NCI-H82 (cell line): ENCODE measurements at regions not wholly inside any gene's neighbourhood (a gene's known extent, or its start where the extent isn't known, plus 50 kb on each side); places are given as distances from the start of the nearest gene placed in this dataset.
"Not testable (repeated sequence)": the region's sequence is repeated elsewhere in the genome, so short reads cannot be mapped to it uniquely, and the experiment has no call there.

ENCODE experiments used
- DNase-seq: peaks from one replicate; lab custom pipeline; 2025; lab: John Stamatoyannopoulos, UW

DNA sequence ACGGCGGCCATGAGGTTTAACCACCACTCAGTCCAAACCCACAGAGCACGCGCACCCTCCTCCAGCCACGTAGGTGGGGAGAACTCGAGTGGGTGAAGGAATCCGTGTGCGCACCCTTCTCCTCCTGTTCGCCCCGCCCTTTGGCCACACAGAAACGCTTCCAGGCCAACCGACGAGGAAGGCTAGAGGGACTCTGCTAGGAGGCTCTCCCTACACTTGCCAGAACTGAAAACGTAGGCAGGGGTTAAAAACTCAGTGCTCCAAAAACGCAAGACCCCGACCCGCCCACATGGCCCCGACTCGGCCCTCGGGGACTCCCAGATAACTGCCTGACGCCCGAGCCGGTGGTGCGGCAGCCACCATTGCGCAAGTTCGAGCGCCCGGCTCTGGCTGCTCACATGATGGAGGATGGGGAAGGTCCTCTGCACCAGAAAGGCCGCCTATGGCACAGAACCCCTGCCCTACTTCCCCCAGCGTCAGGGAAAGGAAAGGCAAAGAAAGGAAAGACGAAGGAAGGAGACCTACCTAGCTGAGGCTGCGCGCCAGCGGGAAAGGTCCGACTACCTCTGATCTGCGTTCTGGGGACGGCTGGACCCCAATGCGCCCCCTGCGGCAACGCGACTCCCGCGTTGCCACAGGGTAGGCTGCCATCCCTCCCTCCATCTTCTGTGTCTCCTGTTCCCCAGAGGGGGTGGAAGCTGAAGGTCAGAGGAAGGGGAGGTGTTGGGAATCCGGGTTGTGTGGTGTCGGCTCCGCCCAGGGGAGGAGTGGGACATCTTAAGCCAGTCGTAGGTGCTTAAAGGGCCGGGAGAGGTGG, 201.9 kb upstream of the AGTR2 start:
- DNase-seq, result peak; percentile 89

GRCh38 chrX:115970718-115971117, 199.8 kb upstream of the AGTR2 start:
- DNase-seq, result no peak

- DNase-seq, result no peak
These were observed 197.8 kb upstream of the AGTR2 start for GRCh38 chrX:115972717-115973116.

- no peak for DNase-seq
These were observed 192.5 kb upstream of the AGTR2 start for GRCh38 chrX:115978068-115978467.

- not testable (repeated sequence) for DNase-seq
These were observed 187.4 kb upstream of the AGTR2 start for GRCh38 chrX:115983148-115983547.

DNA sequence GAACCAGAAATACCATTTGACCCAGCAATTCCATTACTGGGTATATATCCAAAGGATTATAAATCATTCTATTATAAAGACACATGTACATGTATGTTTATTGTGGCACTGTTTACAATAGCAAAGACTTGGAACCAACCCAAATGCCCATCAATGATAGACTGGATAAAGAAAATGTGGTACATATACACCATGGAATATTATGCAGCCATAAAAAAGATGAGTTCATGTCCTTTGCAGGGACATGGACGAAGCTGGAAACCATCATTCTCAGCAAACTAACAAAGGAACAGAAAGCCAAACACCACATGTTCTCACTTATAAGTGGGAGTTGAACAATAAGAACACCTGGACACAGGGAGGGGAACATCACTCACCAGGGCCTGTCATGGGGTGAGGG, 183.1 kb upstream of the AGTR2 start:
- not testable (repeated sequence) for DNase-seq

- no peak for DNase-seq
These were observed 181.7 kb upstream of the AGTR2 start for GRCh38 chrX:115988825-115989224.

- no peak for DNase-seq
These were observed 180.9 kb upstream of the AGTR2 start for GRCh38 chrX:115989686-115990085.

DNA sequence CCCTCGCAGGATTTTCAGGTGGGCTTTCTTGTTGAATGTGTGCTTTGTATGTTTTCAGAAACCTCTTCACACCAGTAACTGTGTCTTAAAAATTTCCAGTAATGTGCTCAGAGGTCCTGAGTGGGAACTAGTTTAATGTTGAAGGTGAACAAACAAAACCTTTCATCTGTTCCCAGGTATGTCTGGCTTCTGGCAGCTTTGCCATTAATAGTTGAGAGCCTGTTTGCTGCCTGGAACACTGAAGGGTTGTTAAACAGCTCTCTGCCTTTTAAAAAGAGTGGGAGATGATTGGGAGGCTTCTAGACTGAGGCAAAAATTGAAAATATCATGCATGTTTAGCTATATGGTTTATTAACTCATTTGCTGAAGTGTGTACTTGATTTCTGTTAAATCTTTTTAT, 161.2 kb upstream of the AGTR2 start:
- DNase-seq, result no peak

DNA sequence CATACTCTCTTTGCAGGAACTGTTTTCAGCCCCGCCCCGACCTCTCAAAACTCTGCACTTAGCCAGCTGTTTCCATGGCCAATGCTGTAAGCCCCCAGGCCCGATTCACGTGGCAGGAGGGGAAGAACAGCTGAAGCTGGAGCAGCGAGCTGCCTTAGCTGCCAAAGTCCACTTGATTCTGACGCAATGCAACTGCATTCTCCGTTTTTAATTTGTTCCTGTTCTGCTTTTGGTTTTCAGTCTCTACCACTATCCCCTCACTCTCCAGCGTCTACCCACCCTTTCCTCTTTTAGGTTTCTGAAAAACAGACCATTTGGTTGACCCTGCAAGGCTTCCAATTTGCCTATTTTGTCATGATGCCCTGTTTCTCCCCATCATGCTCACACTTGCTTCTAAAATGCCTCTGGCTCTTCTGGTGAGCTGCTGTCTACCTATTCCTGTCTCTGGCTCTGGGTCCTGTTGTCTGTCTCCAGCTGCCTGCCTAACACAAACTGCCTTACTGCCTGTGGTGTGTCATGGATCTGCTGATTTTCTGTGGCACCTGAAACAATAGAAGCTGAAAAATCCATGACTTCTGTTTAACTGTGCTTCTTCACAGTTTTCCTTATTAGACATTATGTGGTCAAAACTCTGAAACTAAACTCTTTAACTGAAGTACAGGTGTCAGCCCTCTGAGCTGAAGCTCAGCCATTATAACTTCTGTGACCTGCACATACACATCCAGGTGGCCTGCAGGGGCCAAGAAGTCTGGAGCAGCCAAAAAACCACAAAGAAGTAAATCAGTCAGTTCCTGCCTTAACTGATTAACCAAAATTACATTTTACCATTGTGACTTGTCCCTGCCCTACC, 160.5 kb upstream of the AGTR2 start:
- DNase-seq, result peak; percentile 1

GRCh38 chrX:116010939-116011338, 159.6 kb upstream of the AGTR2 start:
- DNase-seq, result no peak

GRCh38 chrX:116031331-116031730, 139.2 kb upstream of the AGTR2 start:
- no peak for DNase-seq
